EL (cell line): ENCODE measurements at regions not wholly inside any gene's neighbourhood (a gene's known extent, or its start where the extent isn't known, plus 50 kb on each side); places are given as distances from the start of the nearest gene placed in this dataset.
"Not testable (repeated sequence)": the region's sequence is repeated elsewhere in the genome, so short reads cannot be mapped to it uniquely, and the experiment has no call there.

Experiments
- DNase-seq: peaks from one replicate; pipeline ENCODE4 v3.0.0-alpha.2; 2016

GRCh38 chr3:13148126-13148525 lies 74.9 kb upstream of the IQSEC1 start:
- no peak for DNase-seq

- DNase-seq: no peak
These were observed 74.1 kb upstream of the IQSEC1 start for GRCh38 chr3:13147344-13147743.

GRCh38 chr3:13146643-13147143 lies 73.5 kb upstream of the IQSEC1 start:
- DNase-seq: no peak

- DNase-seq: no peak
These were observed 72.8 kb upstream of the IQSEC1 start for GRCh38 chr3:13145826-13146642.

GRCh38 chr3:13145131-13145825 lies 72.0 kb upstream of the IQSEC1 start:
- no peak for DNase-seq

- DNase-seq: no peak
These were observed 71.2 kb upstream of the IQSEC1 start for GRCh38 chr3:13144163-13145023.

GRCh38 chr3:13143381-13144004 lies 70.3 kb upstream of the IQSEC1 start:
- no peak for DNase-seq

- no peak for DNase-seq
These were observed 69.5 kb upstream of the IQSEC1 start for GRCh38 chr3:13142552-13143380.

GRCh38 chr3:13141991-13142412 lies 68.8 kb upstream of the IQSEC1 start:
- DNase-seq: peak; percentile 46

GRCh38 chr3:13141183-13141582 lies 68.0 kb upstream of the IQSEC1 start:
- DNase-seq: no peak

GRCh38 chr3:13140596-13140995 lies 67.4 kb upstream of the IQSEC1 start:
- no peak for DNase-seq

- DNase-seq: no peak
These were observed 66.3 kb upstream of the IQSEC1 start for GRCh38 chr3:13139471-13140065.

- no peak for DNase-seq
These were observed 65.6 kb upstream of the IQSEC1 start for GRCh38 chr3:13138833-13139145.

- DNase-seq: no peak
These were observed 65.0 kb upstream of the IQSEC1 start for GRCh38 chr3:13137941-13138832.

GRCh38 chr3:13136848-13137247 lies 63.6 kb upstream of the IQSEC1 start:
- not testable (repeated sequence) for DNase-seq

GRCh38 chr3:13136426-13136825 lies 63.2 kb upstream of the IQSEC1 start:
- no peak for DNase-seq

- no peak for DNase-seq
These were observed 62.6 kb upstream of the IQSEC1 start for GRCh38 chr3:13135811-13136321.

GRCh38 chr3:13135251-13135810 lies 62.1 kb upstream of the IQSEC1 start:
- no peak for DNase-seq

GRCh38 chr3:13134879-13135206 lies 61.6 kb upstream of the IQSEC1 start:
- DNase-seq: no peak
